NCI-H146 treated with DMSO at 0.1 percent for 48 hours (cell line): ENCODE measurements at regions not wholly inside any gene's neighbourhood (a gene's known extent, or its start where the extent isn't known, plus 50 kb on each side); places are given as distances from the start of the nearest gene placed in this dataset.
"Not testable (repeated sequence)": the region's sequence is repeated elsewhere in the genome, so short reads cannot be mapped to it uniquely, and the experiment has no call there.

Source experiments
- DNase-seq: peaks from one replicate; lab custom pipeline; 2025; ENCODE audit not compliant: unreplicated experiment; lab: John Stamatoyannopoulos, UW

DNA sequence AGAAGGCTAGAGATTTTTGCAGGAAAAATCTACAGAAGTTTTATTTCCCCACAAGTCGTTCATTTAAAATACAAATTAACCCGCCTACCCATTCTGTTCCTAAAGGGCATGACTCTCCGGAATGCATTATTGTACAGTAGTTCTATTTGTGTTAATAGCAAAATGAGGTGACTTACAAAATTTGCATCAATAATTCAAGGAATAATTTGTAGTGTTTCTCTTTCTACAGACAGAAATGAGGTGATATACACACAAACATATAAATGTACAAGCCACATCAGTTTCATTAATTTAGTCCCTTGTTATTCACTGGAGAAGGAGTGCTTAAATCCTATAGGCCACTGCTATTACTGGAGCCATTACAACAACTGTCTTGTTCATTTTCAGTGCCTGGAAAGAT, 501.3 kb upstream of the DIAPH2 start:
- no peak for DNase-seq

DNA sequence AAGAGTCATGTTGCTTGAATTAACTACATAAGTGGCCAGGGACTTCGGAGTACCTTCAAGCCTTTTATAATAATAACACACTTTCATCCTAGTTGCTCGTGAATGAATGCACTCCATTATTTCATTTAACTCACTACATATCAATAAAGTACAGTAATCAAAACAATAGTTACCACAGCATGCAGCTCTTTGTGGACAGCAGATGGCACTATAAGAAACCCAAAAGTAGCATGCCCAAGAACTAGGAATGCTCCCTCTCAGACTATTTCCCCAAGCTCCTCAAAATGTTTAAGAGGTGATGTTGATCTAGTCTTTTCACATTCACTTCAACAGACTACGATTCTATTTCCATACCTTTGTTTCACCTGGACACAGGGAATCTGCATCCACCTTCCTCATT, 500.8 kb upstream of the DIAPH2 start:
- no peak for DNase-seq

DNA sequence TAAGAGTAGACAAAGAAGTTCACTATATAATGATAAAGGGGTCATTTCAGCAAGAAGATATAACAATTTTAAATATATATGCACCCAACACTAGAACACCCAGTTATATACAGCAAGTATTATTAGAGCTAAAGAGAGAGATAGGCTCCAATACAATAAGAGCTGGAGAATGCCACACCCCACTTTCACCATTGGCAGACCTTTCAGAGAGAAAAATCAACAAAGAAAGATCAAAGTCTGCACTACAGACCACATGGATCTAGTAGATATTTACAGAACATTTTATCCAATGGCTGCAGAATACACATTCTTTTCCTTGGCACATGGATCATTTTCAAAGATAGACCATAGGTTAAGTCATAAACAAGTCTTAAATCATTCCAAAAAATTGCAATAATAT, 479.7 kb upstream of the DIAPH2 start:
- no peak for DNase-seq

DNA sequence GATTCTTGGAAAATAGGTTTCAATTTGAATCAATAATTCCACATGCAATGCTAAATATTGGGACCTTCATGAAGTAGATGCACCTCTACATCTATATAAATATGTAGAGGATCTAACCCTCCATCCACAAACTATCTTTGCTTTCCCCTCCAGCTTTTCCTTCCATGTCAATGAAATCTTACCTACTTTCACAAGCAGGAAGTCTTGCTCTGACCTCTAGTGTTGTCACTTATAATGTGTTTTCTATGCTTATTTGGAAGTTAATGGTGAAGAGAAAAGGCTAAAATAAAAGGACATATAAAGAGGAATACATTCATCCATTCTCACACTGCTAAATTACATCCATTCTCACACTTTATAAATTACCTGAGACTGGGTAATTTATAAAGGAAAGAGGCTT, 472.7 kb upstream of the DIAPH2 start:
- DNase-seq: no peak

DNA sequence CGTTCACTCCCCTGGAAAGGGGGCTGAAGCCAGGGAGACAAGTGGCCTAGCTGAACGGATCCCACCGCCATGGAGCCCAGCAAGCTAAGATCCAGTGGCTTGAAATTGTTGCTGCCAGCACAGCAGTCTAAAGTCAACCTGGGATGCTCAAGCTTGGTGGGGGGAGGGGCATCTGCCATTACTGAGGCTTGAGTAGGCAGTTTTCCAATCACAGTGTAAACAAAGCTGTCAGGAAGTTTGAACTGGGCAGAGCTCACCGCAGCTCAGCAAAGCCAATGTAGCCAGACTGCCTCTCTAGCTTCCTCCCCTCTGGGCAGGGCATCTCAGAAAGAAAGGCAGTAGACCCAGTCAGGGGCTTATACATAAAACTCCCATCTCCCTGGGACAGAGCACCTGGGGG, 470.0 kb upstream of the DIAPH2 start:
- not testable (repeated sequence) for DNase-seq

DNA sequence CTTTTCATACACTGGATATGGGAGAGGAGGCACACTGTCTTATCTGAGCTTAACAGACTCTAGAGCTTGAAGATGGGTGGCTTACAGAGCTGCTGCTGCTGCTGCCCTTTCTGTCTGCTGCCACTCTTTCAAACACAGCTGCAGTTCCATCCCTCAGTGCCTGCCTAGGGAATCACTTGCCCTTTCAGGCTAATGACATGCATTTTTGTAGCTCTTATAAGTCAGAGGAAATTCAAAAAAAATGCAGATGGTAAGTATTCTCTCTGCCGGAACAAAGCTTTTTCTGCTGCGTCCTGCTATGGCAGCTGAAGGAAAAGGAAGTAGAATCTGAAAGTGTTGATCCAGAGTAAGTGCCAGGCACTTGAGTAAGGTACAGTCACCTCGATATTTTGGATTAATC, 460.4 kb upstream of the DIAPH2 start:
- DNase-seq: no peak

DNA sequence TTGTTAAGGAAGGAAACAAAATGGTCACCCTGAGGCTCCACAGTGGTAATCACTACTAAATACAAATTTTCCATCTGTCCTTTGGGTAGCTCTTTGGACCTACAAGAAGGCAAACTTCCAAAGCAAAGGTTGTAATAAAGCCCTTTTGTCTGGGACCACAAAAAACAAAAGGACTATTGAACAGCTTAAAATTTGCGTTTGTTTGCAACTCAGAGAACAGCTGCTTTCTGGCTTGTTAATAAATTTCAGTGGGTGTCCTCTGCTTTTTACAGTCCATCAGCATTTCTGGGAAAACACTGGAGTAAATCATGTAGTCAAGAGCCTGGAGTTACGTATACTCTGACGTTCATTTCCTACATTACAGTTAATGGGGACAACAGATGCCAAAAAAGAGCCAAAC, 439.7 kb upstream of the DIAPH2 start:
- DNase-seq: no peak

DNA sequence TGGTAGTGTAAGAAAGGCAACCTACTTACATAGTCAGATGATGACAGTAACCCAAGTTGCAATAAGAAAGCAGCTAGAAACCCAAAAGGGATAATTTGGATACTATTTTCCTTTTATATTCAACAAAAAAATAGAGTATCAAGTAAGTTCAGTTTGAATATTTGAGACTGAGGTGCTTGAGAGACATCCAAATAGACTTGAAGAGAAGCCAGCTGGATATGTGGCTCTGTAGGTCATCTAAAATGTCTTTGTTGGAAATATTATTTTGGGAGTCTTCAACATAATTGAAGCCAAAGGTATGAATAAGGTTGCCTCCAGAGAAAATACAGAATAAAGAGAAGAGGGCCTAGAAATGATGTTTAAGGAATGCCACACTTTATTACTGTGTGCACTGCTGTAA, 438.2 kb upstream of the DIAPH2 start:
- DNase-seq: no peak
